ENCODE measurements at regions not wholly inside any gene's neighbourhood (a gene's known extent, or its start where the extent isn't known, plus 50 kb on each side); places are given as distances from the start of the nearest gene placed in this dataset.
"Not testable (repeated sequence)": the region's sequence is repeated elsewhere in the genome, so short reads cannot be mapped to it uniquely, and the experiment has no call there.

GRCh38 chr18:75966431-75966830 lies 528.6 kb downstream of the ZNF516 start:
- Histone ChIP-seq H3K36me3 (ENCODE audit: insufficient read depth, low read length) (no peaks in the 10 kb centered on the region), H4K20me1 (ENCODE audit: insufficient read depth, low read length) (no peaks in the 10 kb centered on the region), H3K9me3 (ENCODE audit: low read length) (no peaks in the 10 kb centered on the region), H3K4me2 (ENCODE audit: low read length) (no peak overlapping the region), H3K27ac (ENCODE audit: low read depth, low read length, poor library complexity, severe bottlenecking) (no peak overlapping the region), H3K4me1 (ENCODE audit: insufficient read depth, low read length, poor library complexity, severe bottlenecking) (no peaks in the 10 kb centered on the region), H3K9me2 (ENCODE audit: insufficient read depth, low read length) (no peaks in the 10 kb centered on the region), H3K4me3 (ENCODE audit: low read depth, low read length, poor library complexity, severe bottlenecking) (no peak overlapping the region), H3K79me2 (ENCODE audit: insufficient read depth, low read depth, low read length) (no peaks in the 10 kb centered on the region), H2AFZ (ENCODE audit: low read length) (no peak overlapping the region)
- no TSS peak for BruUV-seq (replicated peaks)
- no peak for DNase-seq (ENCODE audit: low spot score)
- TF ChIP-seq EZH2phosphoT487 (IDR thresholded peaks at IDR 0.05; ENCODE audit: borderline replicate concordance, low read depth, low read length) = no peak
- TF ChIP-seq, protein P1, sequence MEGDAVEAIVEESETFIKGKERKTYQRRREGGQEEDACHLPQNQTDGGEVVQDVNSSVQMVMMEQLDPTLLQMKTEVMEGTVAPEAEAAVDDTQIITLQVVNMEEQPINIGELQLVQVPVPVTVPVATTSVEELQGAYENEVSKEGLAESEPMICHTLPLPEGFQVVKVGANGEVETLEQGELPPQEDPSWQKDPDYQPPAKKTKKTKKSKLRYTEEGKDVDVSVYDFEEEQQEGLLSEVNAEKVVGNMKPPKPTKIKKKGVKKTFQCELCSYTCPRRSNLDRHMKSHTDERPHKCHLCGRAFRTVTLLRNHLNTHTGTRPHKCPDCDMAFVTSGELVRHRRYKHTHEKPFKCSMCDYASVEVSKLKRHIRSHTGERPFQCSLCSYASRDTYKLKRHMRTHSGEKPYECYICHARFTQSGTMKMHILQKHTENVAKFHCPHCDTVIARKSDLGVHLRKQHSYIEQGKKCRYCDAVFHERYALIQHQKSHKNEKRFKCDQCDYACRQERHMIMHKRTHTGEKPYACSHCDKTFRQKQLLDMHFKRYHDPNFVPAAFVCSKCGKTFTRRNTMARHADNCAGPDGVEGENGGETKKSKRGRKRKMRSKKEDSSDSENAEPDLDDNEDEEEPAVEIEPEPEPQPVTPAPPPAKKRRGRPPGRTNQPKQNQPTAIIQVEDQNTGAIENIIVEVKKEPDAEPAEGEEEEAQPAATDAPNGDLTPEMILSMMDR (conservative IDR thresholded peaks at IDR 0.05; ENCODE audit: low read length) = no peak
- intact Hi-C loops (cut with micrococcal nuclease; ENCODE audit: unreplicated experiment) = no loop called here
- ChIA-PET CTCF (ENCODE audit: unreplicated experiment) (no interaction called here), POLR2A (no interaction called here)

DNA sequence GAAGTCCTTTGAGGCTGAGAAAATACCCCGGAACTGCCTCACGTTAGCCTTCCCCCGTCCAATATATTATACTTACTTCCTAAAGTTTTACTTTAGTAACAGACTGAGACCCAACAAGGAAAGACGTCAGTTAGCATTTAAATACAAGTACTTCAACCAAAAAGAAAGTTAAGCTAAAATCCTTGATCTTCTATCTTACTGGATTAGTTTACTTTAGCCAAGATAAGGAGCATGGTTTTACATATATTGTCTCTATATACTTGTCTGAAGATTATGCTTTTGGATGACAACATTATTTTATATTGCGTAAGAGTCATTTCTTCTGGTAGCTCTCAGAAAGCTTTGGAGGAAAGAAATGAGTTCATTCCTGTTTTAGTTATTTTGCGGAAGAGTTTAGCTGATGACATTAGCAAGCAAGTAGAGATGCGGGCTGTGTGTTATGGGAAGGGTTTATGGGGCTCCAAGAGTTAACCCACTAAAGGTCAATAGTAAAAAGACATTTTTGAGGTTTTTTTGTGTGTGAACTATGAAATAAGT lies 532.9 kb downstream of the ZNF516 start:
- H3K27ac ChIP-seq (ENCODE audit: low read depth, low read length, poor library complexity, severe bottlenecking) = no peak overlapping the region
- H3K36me3 ChIP-seq (ENCODE audit: insufficient read depth, low read length) = no peaks in the 10 kb centered on the region
- no TSS peak for BruUV-seq (replicated peaks)
- intact Hi-C loops (cut with micrococcal nuclease; ENCODE audit: unreplicated experiment) = no loop called here
- H3K9me2 ChIP-seq (ENCODE audit: insufficient read depth, low read length) = no peaks in the 10 kb centered on the region
- no peak overlapping the region for H2AFZ ChIP-seq (ENCODE audit: low read length)
- no peaks in the 10 kb centered on the region for H3K9me3 ChIP-seq (ENCODE audit: low read length)
- TF ChIP-seq, protein P1 (conservative IDR thresholded peaks at IDR 0.05; ENCODE audit: low read length) = no peak
- no peak for TF ChIP-seq EZH2phosphoT487 (IDR thresholded peaks at IDR 0.05; ENCODE audit: borderline replicate concordance, low read depth, low read length)
- ChIA-PET CTCF (ENCODE audit: unreplicated experiment) (no interaction called here), POLR2A (interaction anchor here (0.8 kb wide), 1 partner anchor 35 kb away, joined by 3 read pairs; no protein-coding TSS in a partner anchor)
- no peak for DNase-seq (ENCODE audit: low spot score)
- H3K4me3 ChIP-seq (ENCODE audit: low read depth, low read length, poor library complexity, severe bottlenecking) = no peak overlapping the region
- no peaks in the 10 kb centered on the region for H4K20me1 ChIP-seq (ENCODE audit: insufficient read depth, low read length)
- H3K79me2 ChIP-seq (ENCODE audit: insufficient read depth, low read depth, low read length) = no peaks in the 10 kb centered on the region
- H3K4me1 ChIP-seq (ENCODE audit: insufficient read depth, low read length, poor library complexity, severe bottlenecking) = no peaks in the 10 kb centered on the region
- H3K4me2 ChIP-seq (ENCODE audit: low read length) = no peak overlapping the region

DNA sequence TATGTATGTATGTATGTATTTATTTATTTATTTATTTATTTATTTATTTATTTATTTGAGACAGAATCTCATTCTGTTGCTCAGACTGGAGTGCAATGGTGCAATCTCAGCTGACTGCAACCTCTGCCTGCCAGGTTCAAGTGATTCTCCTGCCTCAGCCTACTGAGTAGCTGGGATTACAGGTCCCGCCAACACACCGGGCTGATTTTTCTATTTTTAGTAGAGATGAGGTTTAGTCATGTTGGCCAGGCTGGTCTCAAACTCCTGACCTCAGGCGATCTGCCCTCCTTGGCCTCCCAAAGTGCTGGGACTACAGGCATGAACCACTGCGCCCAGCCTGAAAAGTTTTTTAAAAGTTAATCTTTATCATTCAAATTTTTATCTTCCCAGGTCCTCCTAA lies 532.9 kb upstream of the SMIM21 start:
- H3K4me3 ChIP-seq (ENCODE audit: low read depth, low read length, poor library complexity, severe bottlenecking); H3K27ac ChIP-seq (ENCODE audit: low read depth, low read length, poor library complexity, severe bottlenecking); H2AFZ ChIP-seq (ENCODE audit: low read length); DNase-seq (ENCODE audit: low spot score); H3K9me2 ChIP-seq (ENCODE audit: insufficient read depth, low read length); POLR2A ChIA-PET; H3K4me2 ChIP-seq (ENCODE audit: low read length); H3K36me3 ChIP-seq (ENCODE audit: insufficient read depth, low read length); CTCF ChIA-PET (ENCODE audit: unreplicated experiment); H3K9me3 ChIP-seq (ENCODE audit: low read length); H3K79me2 ChIP-seq (ENCODE audit: insufficient read depth, low read depth, low read length); H3K4me1 ChIP-seq (ENCODE audit: insufficient read depth, low read length, poor library complexity, severe bottlenecking); intact Hi-C loops (cut with micrococcal nuclease; ENCODE audit: unreplicated experiment); H4K20me1 ChIP-seq (ENCODE audit: insufficient read depth, low read length); BruUV-seq (replicated peaks): not testable (repeated sequence)
